ENCODE measurements at regions not wholly inside any gene's neighbourhood (a gene's known extent, or its start where the extent isn't known, plus 50 kb on each side); places are given as distances from the start of the nearest gene placed in this dataset.

DNA sequence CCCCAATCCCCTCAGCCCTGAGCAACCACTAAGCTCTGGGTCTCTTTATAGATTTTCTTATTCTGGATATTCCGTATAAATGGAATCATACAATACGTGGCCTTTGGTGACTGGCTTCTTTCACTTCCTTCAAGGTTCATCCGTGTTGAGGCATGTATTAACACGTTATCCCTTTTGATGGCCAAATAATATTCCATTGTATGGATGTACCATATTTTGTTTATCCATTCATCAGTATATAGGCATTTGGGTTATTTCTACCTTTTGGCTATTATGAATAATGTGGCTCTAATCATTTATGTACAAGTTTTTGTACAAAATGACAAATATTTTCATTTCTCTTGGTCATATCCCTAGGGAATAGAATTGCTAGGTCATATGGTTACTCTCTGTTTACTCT lies 284.4 kb downstream of the FAM43A start:
- no peak for TF ChIP-seq CTCF (IDR thresholded peaks at IDR 0.05; ENCODE audit: borderline replicate concordance, extremely low read depth, low read length, poor library complexity, severe bottlenecking)
- TF ChIP-seq EZH2 (IDR thresholded peaks at IDR 0.05; ENCODE audit: borderline replicate concordance, low read depth, low read length, severe bottlenecking) = no peak
